Gastrocnemius medialis (tissue), 4 donors: ENCODE measurements at regions not wholly inside any gene's neighbourhood (a gene's known extent, or its start where the extent isn't known, plus 50 kb on each side); places are given as distances from the start of the nearest gene placed in this dataset.

Source experiments
- ATAC-seq, 2 donors: fragments of 150-250 bp; one replicate each; pipeline ENCODE4 v1.9.1; 2016
- DNase-seq, 2 donors: peaks; one replicate each; pipeline ENCODE4 v3.0.0-alpha.2; 2019
- H3K27ac ChIP-seq, 4 donors: fragments of 200-600 bp; sonication (generic); 1 replicate in 1 of 4; 2 replicates in 3 of 4; pipeline ENCODE4 v1.5.1; 2016 to 2018; ENCODE audit warnings: mild to moderate bottlenecking in 2 of 4, moderate library complexity in 1 of 4
- H3K27me3 ChIP-seq, 3 donors: fragments of 200-600 bp; sonication (generic) in 2 of 3; 1 replicate in 1 of 3; 2 replicates in 2 of 3; pipeline versions ENCODE4 v1.5.1 to v1.6.0; 2016 to 2019; ENCODE audit warnings: mild to moderate bottlenecking in 1 of 3, moderate library complexity in 1 of 3
- H3K36me3 ChIP-seq, 2 donors: fragments of 200-600 bp; sonication (generic) in 1 of 2; one replicate each; pipeline ENCODE4 v1.5.1; 2017 to 2018
- H3K4me1 ChIP-seq, 2 donors: fragments of 200-600 bp; sonication (generic) in 1 of 2; one replicate each; pipeline ENCODE4 v1.5.1; 2016 to 2017; ENCODE audit warnings: mild to moderate bottlenecking in 2 of 2
- H3K4me3 ChIP-seq, 4 donors: fragments of 200-600 bp; sonication (generic) in 3 of 4; 1 replicate in 1 of 4; 2 replicates in 3 of 4; pipeline ENCODE4 v1.5.1; 2016 to 2019; ENCODE audit warnings: mild to moderate bottlenecking in 2 of 4
- H3K9me3 ChIP-seq, 3 donors: fragments of 200-600 bp; sonication (generic) in 2 of 3; 1 replicate in 1 of 3; 2 replicates in 2 of 3; pipeline ENCODE4 v1.5.1; 2016 to 2019
- CTCF ChIP-seq, 5 experiments: fragments of 450-650 bp in 3 of 5; fragments of 200-600 bp in 2 of 5; sonication (generic) in 2 of 5; IDR thresholded peaks in 4 of 5; conservative IDR thresholded peaks in 1 of 5; 1 replicate in 4 of 5; 2 replicates in 1 of 5; pipeline ENCODE4 v1.5.1; 2016 to 2019; ENCODE audit warnings: antibody characterized with exemption in 5 of 5, mild to moderate bottlenecking in 3 of 5, moderate library complexity in 3 of 5
- POLR2A ChIP-seq, 2 donors: fragments of 450-650 bp; IDR thresholded peaks; one replicate each; pipeline ENCODE4 v1.6.1; 2017; ENCODE audit warnings: antibody characterized with exemption in 2 of 2, mild to moderate bottlenecking in 2 of 2, moderate library complexity in 2 of 2
- in situ Hi-C, 4 donors: fragments of 200-750 bp; cut with MboI; loops; one replicate each; pipeline versions ENCODE4 v1.15.0 to v1.8.0; 2017; ENCODE audit warnings: low sequenced_read_pairs in 4 of 4
- intact Hi-C: fragments of 100-400 bp; cut with DNase I; formaldehyde crosslinking; loops from one replicate; pipeline ENCODE4 v1.15.1; 2023; ENCODE audit warnings: low total_unique reads

GRCh38 chr2:147468963-147469362 lies 375.9 kb upstream of the ACVR2A start:
- no peaks in the 10 kb centered on the region for H3K36me3 ChIP-seq
- in situ Hi-C loops = no loop called here
- intact Hi-C loops = no loop called here
- no peak for ATAC-seq
- no peaks in the 10 kb centered on the region for H3K9me3 ChIP-seq
- TF ChIP-seq CTCF (IDR thresholded peaks at IDR 0.05 in 4 of 5, conservative IDR thresholded peaks at IDR 0.05 in 1 of 5) (no peak), POLR2A (IDR thresholded peaks at IDR 0.05) (no peak)
- H3K4me1 ChIP-seq = no peaks in the 10 kb centered on the region
- no peak overlapping the region for H3K27ac ChIP-seq
- no peaks in the 10 kb centered on the region for H3K27me3 ChIP-seq
- H3K4me3 ChIP-seq = no peak overlapping the region
- DNase-seq = no peak

GRCh38 chr2:147468349-147468748 lies 376.5 kb upstream of the ACVR2A start:
- in situ Hi-C loops (no loop called here), intact Hi-C loops (no loop called here)
- no peak for TF ChIP-seq CTCF (IDR thresholded peaks at IDR 0.05 in 4 of 5, conservative IDR thresholded peaks at IDR 0.05 in 1 of 5)
- TF ChIP-seq POLR2A (IDR thresholded peaks at IDR 0.05) = no peak
- ATAC-seq (no peak), DNase-seq (no peak)
- Histone ChIP-seq H3K36me3 (no peaks in the 10 kb centered on the region), H3K27ac (no peak overlapping the region), H3K27me3 (no peaks in the 10 kb centered on the region), H3K9me3 (no peaks in the 10 kb centered on the region), H3K4me3 (no peak overlapping the region), H3K4me1 (no peaks in the 10 kb centered on the region)

GRCh38 chr2:147467441-147467840 lies 377.4 kb upstream of the ACVR2A start:
- ATAC-seq (no peak), DNase-seq (no peak)
- intact Hi-C loops (no loop called here), in situ Hi-C loops (no loop called here)
- no peaks in the 10 kb centered on the region for H3K4me1 ChIP-seq
- H3K27me3 ChIP-seq = no peaks in the 10 kb centered on the region
- no peaks in the 10 kb centered on the region for H3K36me3 ChIP-seq
- no peak overlapping the region for H3K4me3 ChIP-seq
- TF ChIP-seq CTCF (IDR thresholded peaks at IDR 0.05 in 4 of 5, conservative IDR thresholded peaks at IDR 0.05 in 1 of 5) = no peak
- TF ChIP-seq POLR2A (IDR thresholded peaks at IDR 0.05) = no peak
- no peaks in the 10 kb centered on the region for H3K9me3 ChIP-seq
- H3K27ac ChIP-seq = no peak overlapping the region

GRCh38 chr2:147464737-147465357 lies 380.0 kb upstream of the ACVR2A start:
- ATAC-seq (no peak), DNase-seq (no peak)
- H3K27me3 ChIP-seq = no peaks in the 10 kb centered on the region
- no peak for TF ChIP-seq POLR2A (IDR thresholded peaks at IDR 0.05)
- intact Hi-C loops (no loop called here), in situ Hi-C loops (no loop called here)
- no peak overlapping the region for H3K4me3 ChIP-seq
- H3K27ac ChIP-seq = no peak overlapping the region
- no peaks in the 10 kb centered on the region for H3K4me1 ChIP-seq
- H3K9me3 ChIP-seq = no peaks in the 10 kb centered on the region
- no peaks in the 10 kb centered on the region for H3K36me3 ChIP-seq

GRCh38 chr2:147463881-147464520 lies 380.8 kb upstream of the ACVR2A start:
- Histone ChIP-seq H3K9me3 (no peaks in the 10 kb centered on the region), H3K4me3 (no peak overlapping the region), H3K4me1 (no peaks in the 10 kb centered on the region), H3K36me3 (no peaks in the 10 kb centered on the region), H3K27ac (no peak overlapping the region), H3K27me3 (no peaks in the 10 kb centered on the region)
- TF ChIP-seq CTCF (IDR thresholded peaks at IDR 0.05 in 4 of 5, conservative IDR thresholded peaks at IDR 0.05 in 1 of 5) = no peak
- no peak for TF ChIP-seq POLR2A (IDR thresholded peaks at IDR 0.05)
- in situ Hi-C loops = no loop called here
- ATAC-seq = no peak
- intact Hi-C loops = no loop called here
- DNase-seq = no peak
